Cardiac septum (tissue), 1 donor: ENCODE measurements at regions not wholly inside any gene's neighbourhood (a gene's known extent, or its start where the extent isn't known, plus 50 kb on each side); places are given as distances from the start of the nearest gene placed in this dataset.

Experiments
- DNase-seq: peaks from one replicate; pipeline ENCODE4 v3.0.0-alpha.2; 2020; ENCODE audit warnings: low spot score
- intact Hi-C: fragments of 100-400 bp; cut with DNase I; formaldehyde crosslinking; loops from one replicate; pipeline ENCODE4 v1.14.0; 2022
- donor health status: DM: no; HTN: no; CAD: no.

GRCh38 chr20:51091406-51092195, 68.7 kb upstream of the KCNG1 start:
- DNase-seq: no peak
- intact Hi-C loops: no loop called here

GRCh38 chr20:51089840-51090239, 66.9 kb upstream of the KCNG1 start:
- DNase-seq: no peak
- intact Hi-C loops: no loop called here

GRCh38 chr20:51089272-51089781, 66.4 kb upstream of the KCNG1 start:
- no peak for DNase-seq
- intact Hi-C loops: no loop called here

- no peak for DNase-seq
- intact Hi-C loops: no loop called here
Observed at GRCh38 chr20:51087266-51087665, 64.4 kb upstream of the KCNG1 start.

- DNase-seq: no peak
- intact Hi-C loops: no loop called here
Observed at GRCh38 chr20:51085769-51086168, 62.9 kb upstream of the KCNG1 start.

- intact Hi-C loops: no loop called here
- no peak for DNase-seq
Observed at GRCh38 chr20:51084593-51085377, 61.9 kb upstream of the KCNG1 start.

GRCh38 chr20:51083447-51083846, 60.5 kb upstream of the KCNG1 start:
- intact Hi-C loops: no loop called here
- DNase-seq: no peak

- DNase-seq: no peak
- intact Hi-C loops: no loop called here
Observed at GRCh38 chr20:51082988-51083387, 60.1 kb upstream of the KCNG1 start.

- intact Hi-C loops: no loop called here
- no peak for DNase-seq
Observed at GRCh38 chr20:51080516-51080915, 57.6 kb upstream of the KCNG1 start.

- intact Hi-C loops: no loop called here
- no peak for DNase-seq
Observed at GRCh38 chr20:51079488-51079887, 56.6 kb upstream of the KCNG1 start.

GRCh38 chr20:51077686-51078060, 54.8 kb upstream of the KCNG1 start:
- intact Hi-C loops: no loop called here
- no peak for DNase-seq

GRCh38 chr20:51076786-51077685, 54.1 kb upstream of the KCNG1 start:
- DNase-seq: no peak
- intact Hi-C loops: no loop called here

GRCh38 chr20:51074062-51074461, 51.2 kb upstream of the KCNG1 start:
- intact Hi-C loops: no loop called here
- DNase-seq: no peak
